GM12872 (cell line): ENCODE measurements at regions not wholly inside any gene's neighbourhood (a gene's known extent, or its start where the extent isn't known, plus 50 kb on each side); places are given as distances from the start of the nearest gene placed in this dataset.

Experiments used
- CTCF ChIP-seq: IDR thresholded peaks from 3 replicates; pipeline ENCODE4 v1.5.1; 2011; ENCODE audit warnings: low read depth, mild to moderate bottlenecking, low read length, moderate library complexity; ENCODE audit not compliant: insufficient read depth

GRCh38 chr5:93346301-93346700 is 234.7 kb downstream of the NR2F1-AS1 start:
- no peak for TF ChIP-seq CTCF

- no peak for TF ChIP-seq CTCF
Observed at GRCh38 chr5:93343570-93343969, 237.4 kb downstream of the NR2F1-AS1 start.

- no peak for TF ChIP-seq CTCF
Observed at GRCh38 chr5:93342563-93343061, 238.4 kb downstream of the NR2F1-AS1 start.

- no peak for TF ChIP-seq CTCF
Observed at GRCh38 chr5:93340881-93341280, 240.1 kb downstream of the NR2F1-AS1 start.

- TF ChIP-seq CTCF = no peak
Observed at GRCh38 chr5:93337138-93337537, 243.9 kb downstream of the NR2F1-AS1 start.

GRCh38 chr5:93336330-93337110 is 244.5 kb downstream of the NR2F1-AS1 start:
- no peak for TF ChIP-seq CTCF

GRCh38 chr5:93331863-93332262 is 249.2 kb downstream of the NR2F1-AS1 start:
- no peak for TF ChIP-seq CTCF
